ENCODE measurements at regions not wholly inside any gene's neighbourhood (a gene's known extent, or its start where the extent isn't known, plus 50 kb on each side); places are given as distances from the start of the nearest gene placed in this dataset.
"Not testable (repeated sequence)": the region's sequence is repeated elsewhere in the genome, so short reads cannot be mapped to it uniquely, and the experiment has no call there.

GRCh38 chr6:81625216-81625615 is 127.3 kb downstream of the TENT5A start:
- DNase-seq: no peak

GRCh38 chr6:81624453-81624852 is 128.0 kb downstream of the TENT5A start:
- no peak for DNase-seq

GRCh38 chr6:81623106-81623759 is 129.2 kb downstream of the TENT5A start:
- no peak for DNase-seq

DNA sequence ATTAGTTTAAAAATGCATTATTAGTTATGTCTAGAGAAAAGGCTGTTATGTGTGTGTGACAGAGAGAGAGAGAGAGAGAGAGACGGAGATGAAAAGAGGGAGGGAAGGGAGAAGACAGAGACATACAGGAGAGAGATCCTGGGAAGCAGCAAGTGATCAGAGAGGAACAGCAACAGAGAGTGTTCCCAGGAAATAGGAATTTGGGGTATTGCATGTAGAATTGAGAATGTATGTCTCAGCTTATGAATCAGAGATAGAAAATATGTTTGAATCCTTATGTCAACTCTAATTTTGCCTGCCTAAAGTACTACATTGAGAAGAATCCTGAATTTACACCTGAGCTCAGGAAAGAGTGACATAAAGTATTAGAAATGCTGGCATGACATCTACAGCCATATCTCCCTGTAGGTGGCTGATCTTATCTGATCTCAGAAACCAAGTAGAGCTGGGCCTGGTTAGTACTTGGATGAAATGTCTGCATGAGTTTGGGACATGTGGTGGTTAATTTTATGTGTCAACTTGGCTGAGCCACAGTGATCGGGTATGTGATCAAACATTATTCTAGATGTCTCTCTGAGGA is 130.6 kb downstream of the TENT5A start:
- DNase-seq: no peak

- DNase-seq: no peak
These were observed 138.2 kb downstream of the TENT5A start for GRCh38 chr6:81614292-81614691.

GRCh38 chr6:81613606-81614005 is 138.9 kb downstream of the TENT5A start:
- DNase-seq: no peak

GRCh38 chr6:81612136-81612535 is 140.3 kb downstream of the TENT5A start:
- DNase-seq: no peak

DNA sequence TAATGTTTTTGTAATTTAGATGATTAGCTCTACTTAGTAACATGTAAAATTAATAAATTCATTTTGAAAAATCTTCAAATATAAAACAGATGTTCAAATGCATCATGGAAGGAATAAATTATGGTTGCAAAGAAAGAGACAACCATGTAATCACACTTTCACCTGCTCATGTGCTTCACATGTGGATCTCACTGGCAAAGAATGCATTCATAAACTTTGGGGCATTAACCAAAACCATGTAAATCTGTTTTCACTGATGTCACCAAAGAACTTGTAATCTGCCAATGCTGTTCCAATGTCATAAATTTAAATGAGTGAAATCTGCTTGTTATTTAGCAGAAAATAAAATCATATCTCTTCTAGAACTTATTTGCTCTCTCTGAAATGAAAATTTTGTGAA is 142.7 kb downstream of the TENT5A start:
- no peak for DNase-seq

GRCh38 chr6:81608776-81609175 is 143.7 kb downstream of the TENT5A start:
- no peak for DNase-seq

GRCh38 chr6:81606965-81607381 is 145.5 kb downstream of the TENT5A start:
- no peak for DNase-seq

- no peak for DNase-seq
These were observed 147.0 kb downstream of the TENT5A start for GRCh38 chr6:81605526-81605925.

DNA sequence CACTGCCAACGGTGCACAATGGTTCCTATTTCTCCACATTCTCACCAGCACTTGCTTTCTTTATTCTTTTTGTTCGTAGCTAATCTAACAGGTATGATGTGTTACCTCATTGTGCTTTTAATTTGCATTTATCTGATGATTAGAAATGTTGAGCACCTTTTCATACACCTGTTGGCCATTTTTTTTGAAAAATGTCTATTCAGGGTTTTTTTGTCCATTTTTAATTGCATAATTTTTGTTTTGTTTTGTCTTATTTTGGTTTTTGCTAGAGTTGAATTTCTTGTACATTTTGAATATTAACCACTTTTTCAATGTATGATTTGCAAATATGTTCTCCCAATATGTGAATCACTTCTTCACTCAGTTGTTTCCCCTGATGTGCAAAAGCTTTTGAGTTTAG is 150.6 kb downstream of the TENT5A start:
- no peak for DNase-seq

GRCh38 chr6:81600488-81600887 is 152.0 kb downstream of the TENT5A start:
- not testable (repeated sequence) for DNase-seq

GRCh38 chr6:81594501-81594900 is 158.0 kb downstream of the TENT5A start:
- DNase-seq: no peak

GRCh38 chr6:81590314-81590691 is 162.2 kb downstream of the TENT5A start:
- no peak for DNase-seq

DNA sequence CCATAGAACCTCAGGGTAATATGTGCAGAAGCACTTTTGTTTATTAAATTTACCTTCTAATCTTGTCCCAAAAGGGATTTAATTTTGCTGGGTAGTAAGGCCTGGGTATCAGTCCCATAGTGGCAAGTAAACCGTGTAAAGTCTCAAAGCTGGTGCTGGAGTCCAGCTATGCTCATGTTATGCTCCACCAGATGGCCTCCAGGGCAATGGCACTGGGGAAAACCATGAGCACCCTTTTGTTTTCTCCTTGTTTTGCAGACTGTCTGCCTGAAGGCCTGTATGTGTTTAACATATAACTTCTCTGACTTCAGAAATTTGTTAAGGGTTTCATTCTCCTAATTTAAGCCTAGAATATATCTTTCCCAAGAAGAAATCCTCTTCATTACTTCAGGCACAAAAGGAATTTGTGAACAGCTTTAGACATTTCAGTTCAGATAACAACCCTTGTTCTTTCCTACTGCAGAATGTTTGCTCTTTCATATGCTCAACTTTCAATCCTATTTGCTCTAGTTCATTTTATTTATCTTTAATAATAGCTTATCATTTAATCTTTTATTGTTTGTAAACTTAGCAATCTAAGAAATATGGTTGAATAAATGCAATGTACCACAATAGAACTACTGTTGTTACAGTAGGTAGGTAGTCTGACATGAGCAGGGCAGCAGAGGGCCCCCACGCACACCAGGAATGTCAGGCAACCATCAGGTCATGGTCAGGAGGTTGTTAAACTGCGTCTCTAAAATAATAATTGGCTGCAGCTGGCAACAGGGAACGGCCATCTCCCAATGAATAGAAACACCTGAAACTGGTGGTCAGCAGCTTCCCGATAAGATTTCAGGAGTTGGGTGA is 162.8 kb downstream of the TENT5A start:
- no peak for DNase-seq

GRCh38 chr6:81585686-81586085 is 166.8 kb downstream of the TENT5A start:
- DNase-seq: not testable (repeated sequence)

DNA sequence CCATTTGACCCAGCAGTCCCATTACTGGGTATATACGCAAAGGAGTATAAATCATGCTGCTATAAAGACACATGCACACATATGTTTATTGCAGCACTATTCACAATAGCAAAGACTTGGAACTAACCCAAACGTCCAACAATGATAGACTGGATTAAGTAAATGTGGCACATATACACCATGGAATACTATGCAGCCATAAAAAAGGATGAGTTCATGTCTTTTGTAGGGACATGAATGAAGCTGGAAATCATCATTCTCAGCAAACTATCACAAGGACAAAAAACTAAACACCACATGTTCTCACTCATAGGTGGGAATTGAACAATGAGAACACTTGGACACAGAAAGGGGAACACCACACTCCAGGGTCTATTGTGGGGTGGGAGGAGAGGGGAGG is 168.3 kb downstream of the TENT5A start:
- not testable (repeated sequence) for DNase-seq

GRCh38 chr6:81575442-81575841 is 177.0 kb downstream of the TENT5A start:
- DNase-seq: no peak

DNA sequence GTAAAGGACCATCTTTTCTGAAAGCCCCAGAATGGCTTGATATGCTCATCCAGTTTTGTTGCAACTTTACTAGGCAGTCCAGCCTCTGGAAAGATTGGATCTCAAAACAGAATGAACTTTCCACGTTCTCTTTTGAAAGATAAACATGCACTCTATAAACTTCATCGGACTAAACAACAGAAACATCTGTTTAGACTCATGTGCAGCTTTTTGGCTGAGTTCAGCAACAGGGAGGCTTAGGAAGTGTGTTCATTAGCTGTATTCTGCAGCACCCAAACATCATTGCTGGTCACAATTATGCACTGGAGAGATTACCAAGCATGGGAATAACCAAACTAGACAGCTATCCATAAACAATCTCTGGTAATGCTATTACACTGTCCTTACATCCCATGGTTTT is 180.5 kb downstream of the TENT5A start:
- no peak for DNase-seq

- DNase-seq: no peak
These were observed 181.8 kb downstream of the TENT5A start for GRCh38 chr6:81570681-81571080.

DNA sequence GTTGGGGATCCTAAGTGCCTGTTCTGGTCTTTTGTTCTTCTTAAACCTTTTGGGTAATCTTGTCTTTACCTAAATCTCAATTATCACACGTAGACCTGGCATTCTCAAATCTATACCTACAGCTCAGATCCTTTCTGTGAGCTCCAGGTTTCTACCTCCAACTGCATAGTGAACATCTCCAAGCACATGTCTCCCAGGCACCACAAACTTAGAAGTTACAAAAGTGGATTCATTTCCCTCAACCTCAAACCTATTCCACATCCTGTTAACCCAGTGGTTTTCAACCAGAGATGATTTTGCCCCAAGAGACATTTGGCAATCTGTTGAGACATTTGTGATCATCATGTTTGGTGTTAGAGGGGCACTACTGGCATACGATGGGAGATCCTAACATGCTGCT is 183.5 kb downstream of the TENT5A start:
- no peak for DNase-seq

GRCh38 chr6:81565071-81565470 is 187.4 kb downstream of the TENT5A start:
- DNase-seq: no peak

Data from hypothalamus (tissue), 51 donors.